Amygdala (tissue), 56 donors: ENCODE measurements at regions not wholly inside any gene's neighbourhood (a gene's known extent, or its start where the extent isn't known, plus 50 kb on each side); places are given as distances from the start of the nearest gene placed in this dataset.
A peak's percentile ranks its signal among the peaks of the same experiment; 100 is the strongest.

Experiments
- DNase-seq, 56 donors: peaks; one replicate each; lab custom pipeline; 2025; lab: John Stamatoyannopoulos, UW

DNA sequence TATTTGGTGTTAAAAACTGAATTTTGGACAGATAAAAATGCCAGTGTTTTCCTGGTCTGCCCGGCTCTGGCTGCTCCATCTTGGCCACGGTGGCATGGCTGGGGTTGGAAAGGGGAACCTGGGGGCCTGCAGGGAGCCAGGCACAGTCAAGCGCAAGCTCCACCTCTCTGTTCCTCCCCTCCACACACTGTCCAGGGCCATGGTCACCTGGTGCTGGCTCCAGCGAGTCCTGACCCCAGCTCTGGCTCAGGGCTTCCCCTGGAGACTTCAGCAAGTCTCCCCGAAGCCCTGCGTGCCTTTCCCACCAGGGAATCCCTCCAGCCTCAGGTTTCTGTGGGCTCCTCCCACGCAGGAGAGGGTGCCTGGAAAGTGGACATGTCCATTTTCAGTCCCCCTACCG lies 298.5 kb downstream of the QKI start:
- no peak for DNase-seq

DNA sequence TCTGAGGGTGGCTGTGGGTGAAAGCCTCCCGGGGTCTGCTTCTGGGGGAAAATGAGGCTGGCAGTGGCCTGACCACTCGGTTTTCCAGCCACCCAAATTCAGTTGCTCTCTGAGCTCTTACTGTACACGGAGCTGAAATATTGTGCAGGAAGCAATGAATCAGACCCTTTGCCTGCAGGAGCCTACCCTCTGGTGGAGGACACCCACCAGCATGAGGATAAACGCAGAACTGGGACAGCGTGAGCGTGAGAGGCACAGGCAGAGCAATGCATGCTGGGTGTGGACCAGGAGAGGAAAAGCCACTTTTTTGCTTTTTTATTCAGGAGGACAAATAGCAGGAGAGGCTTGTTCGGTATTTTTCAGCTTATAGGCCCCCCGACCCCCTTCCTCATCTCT lies 298.0 kb downstream of the QKI start:
- DNase-seq: no peak

GRCh38 chr6:163711615-163712565 lies 297.4 kb downstream of the QKI start:
- DNase-seq: peak in 41 of 56 donors; percentile 11 to 77 (median 31)

- peak in 1 of 56 donors; percentile 7 for DNase-seq
These were observed 296.3 kb downstream of the QKI start for GRCh38 chr6:163710532-163711470.

DNA sequence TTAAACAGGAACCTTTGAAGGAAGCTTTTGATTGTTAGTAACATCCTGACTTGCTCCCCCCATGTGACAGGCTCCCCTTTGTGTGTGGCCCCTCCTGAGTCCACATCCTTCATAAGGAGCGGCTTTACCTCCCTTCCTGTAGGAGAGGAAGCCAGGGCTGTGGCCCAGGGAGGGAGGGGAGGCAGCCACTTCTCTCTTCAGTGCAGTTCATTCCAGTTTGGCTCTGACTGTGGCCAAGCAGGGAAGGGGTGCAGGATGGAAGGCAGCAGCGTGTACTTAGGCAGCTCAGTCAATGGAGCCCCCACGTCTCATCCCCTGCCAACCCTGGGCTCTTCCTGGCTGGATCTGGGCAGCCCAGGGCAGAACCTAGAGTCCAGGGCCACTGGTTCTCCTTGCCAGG lies 295.2 kb downstream of the QKI start:
- DNase-seq: peak in 2 of 56 donors; percentile 3 to 10

DNA sequence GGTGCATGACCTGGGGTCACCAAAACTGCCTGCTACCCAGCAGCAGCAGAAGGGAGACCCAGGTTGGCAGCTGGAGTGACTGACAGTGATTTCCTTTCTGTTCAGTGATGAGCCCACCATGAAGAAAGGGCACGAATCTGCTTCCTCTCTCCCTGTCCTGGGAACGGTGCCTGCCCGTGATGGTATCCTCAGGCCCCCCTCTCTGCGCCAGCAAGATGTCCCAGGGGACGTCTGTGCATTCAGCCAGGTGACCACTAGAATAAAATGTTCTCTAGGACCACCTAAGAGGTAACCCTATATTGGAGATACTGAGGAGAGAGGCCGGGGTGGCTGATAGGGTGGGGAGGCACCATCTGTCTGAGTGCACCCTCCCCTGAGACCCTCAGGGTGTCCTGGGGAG lies 294.7 kb downstream of the QKI start:
- DNase-seq: no peak

DNA sequence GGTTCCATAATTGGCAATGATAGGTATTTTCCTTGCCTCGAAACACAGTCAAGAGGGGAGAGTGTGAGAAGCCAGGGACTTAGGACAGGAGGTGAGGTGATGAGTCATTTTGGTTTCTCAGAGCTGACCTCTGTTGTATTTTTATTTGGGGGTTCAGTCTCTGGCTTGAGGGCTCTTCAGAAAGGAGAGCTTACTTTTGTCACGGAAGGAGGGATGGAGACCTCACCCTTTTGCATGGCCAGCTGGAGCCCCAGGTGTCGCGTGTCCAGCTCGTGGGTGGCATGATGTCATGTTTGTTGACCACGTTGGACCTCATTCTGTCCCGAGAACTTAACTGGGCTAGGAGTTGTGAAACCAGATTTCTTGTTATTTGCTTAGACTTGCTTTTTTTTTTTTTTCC lies 293.9 kb downstream of the QKI start:
- no peak for DNase-seq

DNA sequence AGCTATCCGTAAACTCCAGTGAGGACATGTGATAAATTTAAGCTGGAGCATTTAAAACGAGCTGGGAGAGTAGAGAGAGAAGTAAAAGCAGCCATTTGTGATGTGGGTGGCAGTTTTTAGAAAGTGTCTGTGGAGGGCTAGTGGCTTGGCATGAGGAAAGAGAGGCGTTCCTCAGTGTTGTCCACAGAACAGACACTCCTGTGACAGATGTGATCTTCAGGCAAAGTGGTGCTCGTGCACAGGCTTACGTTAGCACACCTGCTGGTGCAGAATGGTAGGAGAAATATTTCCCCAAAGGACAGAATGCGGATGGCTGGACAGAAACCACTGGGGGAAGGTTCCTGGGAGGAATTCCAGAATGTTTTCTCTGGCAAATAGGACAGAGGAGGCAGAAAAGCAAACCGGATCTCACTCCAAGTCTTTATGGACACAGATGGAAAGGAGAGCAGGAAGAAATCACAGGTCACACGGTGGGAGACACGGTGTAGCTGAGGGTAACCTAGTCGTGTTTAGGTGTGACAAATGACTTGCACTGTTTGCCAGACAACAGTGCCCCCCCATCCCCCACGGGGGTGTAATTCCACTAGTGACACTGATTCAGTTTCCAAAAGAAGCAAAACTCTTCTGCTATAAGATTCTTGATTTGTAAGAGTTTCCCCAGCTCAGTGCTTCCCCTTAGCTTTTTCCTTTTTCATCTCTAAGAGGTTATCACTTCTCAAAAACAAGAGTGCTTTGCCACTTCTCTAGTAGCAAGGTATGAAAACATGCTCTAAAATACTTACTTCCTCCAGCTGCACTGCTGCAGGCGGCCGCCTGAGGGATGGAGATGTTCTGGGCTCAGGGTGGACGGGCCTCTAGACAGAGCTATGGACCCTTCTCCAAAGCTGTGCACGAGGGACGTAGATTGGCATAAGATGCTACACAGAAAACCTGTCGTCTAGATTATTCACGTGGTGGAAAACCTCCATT lies 293.2 kb downstream of the QKI start:
- DNase-seq: no peak

DNA sequence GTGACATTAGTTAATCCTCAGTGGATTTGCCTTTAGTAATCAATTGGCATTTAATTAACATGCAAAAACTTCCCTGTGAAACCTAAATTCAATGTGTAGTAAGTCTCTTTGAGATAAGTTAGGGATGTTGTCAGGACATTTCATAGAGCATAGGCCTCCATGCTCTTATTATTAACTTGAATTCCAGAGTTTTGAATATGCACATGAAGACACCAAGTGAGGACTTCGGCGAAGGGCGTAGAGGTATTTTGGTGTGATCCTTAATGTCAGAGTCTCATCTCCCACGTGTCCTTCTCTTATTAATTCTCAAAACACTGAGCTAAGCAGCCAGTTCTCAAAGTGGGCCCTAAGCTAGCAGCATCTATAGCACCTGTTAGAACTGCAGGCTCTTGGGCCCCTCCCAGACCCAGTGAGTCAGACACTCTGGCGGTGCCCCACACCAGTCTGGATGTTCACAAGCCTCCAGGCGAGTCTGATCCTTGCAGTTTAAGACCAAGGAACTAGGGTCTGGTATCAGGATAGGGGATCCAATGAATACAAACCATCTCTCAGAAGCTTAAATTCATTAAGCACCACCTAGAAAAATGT lies 292.1 kb downstream of the QKI start:
- DNase-seq: no peak

- DNase-seq: peak in 1 of 56 donors; percentile 44
These were observed 291.4 kb downstream of the QKI start for GRCh38 chr6:163705923-163706322.

DNA sequence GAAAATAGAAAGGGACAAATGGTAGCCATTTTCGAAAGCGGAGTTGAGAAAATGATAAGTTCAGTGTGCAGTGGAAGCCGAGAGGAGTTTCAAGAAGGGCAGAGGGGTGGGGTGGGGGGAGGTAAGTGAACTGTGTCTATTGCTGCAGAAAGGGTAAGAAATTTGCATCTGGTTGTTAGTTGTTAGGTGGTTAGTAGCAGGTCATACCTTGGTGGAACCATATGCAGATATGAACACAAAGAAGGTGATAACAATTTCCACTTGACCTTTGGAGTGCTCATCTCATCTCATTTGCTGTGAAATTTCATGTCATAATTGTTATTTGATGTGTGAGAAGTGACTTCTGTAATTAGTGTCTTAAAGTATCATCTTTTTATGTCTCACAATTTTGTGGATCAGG lies 288.2 kb downstream of the QKI start:
- no peak for DNase-seq

DNA sequence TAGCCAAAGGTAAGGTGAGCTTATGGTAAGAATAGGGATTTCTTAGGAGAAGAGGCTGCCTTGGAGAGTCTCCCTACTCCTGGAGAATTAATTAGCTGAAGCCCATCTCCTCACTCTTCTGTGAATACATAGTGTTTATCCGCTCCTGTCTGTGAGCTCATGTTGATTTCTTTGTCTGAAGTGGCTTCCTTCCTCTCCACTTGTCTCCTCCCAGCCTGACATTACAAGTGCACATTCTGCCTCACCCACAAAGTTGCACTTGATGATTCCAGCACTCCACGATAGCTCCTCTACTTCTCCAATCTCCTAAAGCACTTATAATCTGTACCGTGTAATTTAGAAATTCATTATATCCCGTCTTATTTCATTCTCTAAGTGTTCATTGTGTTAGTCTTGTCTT lies 287.2 kb downstream of the QKI start:
- no peak for DNase-seq

- DNase-seq: no peak
These were observed 283.6 kb downstream of the QKI start for GRCh38 chr6:163698086-163698485.

DNA sequence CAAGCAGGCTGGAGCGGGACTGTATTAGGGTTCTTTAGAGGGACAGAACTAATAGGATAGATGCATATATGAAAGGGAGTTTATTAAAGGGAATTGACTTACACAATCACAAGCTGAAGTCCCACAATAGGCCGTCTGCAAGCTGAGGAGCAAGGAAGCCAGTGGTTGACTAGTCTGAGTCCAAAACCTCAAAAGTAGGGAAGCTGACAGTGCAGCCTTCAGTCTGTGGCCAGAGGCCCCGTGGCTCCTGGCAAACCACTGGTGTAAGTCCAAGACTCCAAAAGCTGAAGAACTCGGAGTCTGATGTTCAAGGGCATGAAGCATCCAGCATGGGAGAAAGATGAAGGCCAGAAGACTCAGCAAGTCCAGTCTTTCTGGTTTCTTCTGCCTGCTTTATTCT lies 281.8 kb downstream of the QKI start:
- DNase-seq: peak in 4 of 56 donors; percentile 9 to 58 (median 21)

DNA sequence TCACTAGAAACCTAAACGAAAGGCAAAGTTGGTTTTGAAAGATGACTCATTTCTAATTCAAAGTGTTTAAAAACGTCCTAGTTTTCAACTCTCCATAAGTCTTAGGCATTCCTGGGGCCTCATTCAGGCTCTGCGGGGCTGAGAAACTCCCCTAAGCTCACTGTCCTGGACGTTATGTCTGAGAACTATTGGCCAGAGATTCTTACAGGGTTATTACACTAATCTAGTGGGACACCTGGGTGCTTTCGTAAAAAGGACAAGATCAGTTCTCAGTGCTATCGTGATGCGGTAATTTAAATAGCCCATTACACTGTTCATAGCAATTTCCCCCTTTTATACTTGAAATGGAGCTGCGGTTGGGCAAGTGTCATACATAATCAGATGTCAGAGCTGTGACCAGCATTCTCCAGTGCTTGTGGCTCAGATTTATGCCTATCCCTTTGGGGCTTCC lies 280.9 kb downstream of the QKI start:
- no peak for DNase-seq

DNA sequence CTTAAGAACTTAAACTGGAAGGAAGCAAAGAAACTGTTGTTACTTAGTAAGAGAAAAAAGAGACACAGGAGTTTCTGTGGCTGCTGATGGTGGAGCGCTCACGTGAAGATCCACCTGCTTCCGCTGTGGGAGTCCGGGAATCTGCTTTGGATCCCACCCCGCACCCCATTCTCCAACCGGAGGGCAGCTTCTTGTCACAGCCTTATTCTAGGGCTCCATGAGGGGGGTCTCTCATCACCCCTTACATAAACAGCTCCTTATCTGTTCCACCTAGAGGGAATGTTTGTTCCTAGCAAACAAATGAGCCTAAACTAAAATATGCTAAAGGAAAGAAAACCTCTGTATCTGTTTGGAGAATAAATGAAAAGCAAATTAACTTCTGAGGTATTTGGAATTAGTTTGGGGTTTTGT lies 280.5 kb downstream of the QKI start:
- no peak for DNase-seq

- DNase-seq: no peak
These were observed 279.6 kb downstream of the QKI start for GRCh38 chr6:163694072-163694471.

- DNase-seq: no peak
These were observed 276.5 kb downstream of the QKI start for GRCh38 chr6:163691049-163691448.

GRCh38 chr6:163688739-163689362 lies 274.3 kb downstream of the QKI start:
- no peak for DNase-seq
